ENCODE measurements at regions not wholly inside any gene's neighbourhood (a gene's known extent, or its start where the extent isn't known, plus 50 kb on each side); places are given as distances from the start of the nearest gene placed in this dataset.

- WGBS, 2 experiments (ENCODE audit: extremely low coverage in 2 of 2, insufficient read length in 1 of 2) = no CpG with 5 or more reads among the region's 5 CpGs
- H3K79me1 ChIP-seq (ENCODE audit: low read depth in 1 of 2, low read length in 2 of 2) = no peaks in the 10 kb centered on the region
- intact Hi-C loops (cut with micrococcal nuclease) = no loop called here
Observed at GRCh38 chr13:91045351-91046034, 302.0 kb upstream of the MIR17HG start.

More at GRCh38 chr13:91045351-91046034, 302.0 kb upstream of the MIR17HG start:
- Histone ChIP-seq H2BK20ac (ENCODE audit: low read depth, low read length) (no peak overlapping the region), H2BK5ac (ENCODE audit: low read depth, low read length, poor library complexity, severe bottlenecking) (no peak overlapping the region), H3K27ac (ENCODE audit: insufficient read depth, low read length) (no peak overlapping the region), H2BK15ac (ENCODE audit: low read depth, low read length) (no peak overlapping the region), H2AK9ac (replicated peaks; ENCODE audit: low read depth, low read length, poor library complexity) (no peak overlapping the region), H4K8ac (ENCODE audit: low read depth in 2 of 2, low read length in 2 of 2) (no peak overlapping the region), H3K4me2 (ENCODE audit: low read depth, low read length) (no peak overlapping the region), H3K9me1 (ENCODE audit: insufficient read depth, low read length) (no peaks in the 10 kb centered on the region), H3K56ac (ENCODE audit: extremely low read depth, insufficient read depth, low read length) (no peak overlapping the region), H3K9me3 (ENCODE audit: control insufficient read depth, insufficient read depth, low read length) (no peaks in the 10 kb centered on the region), H2AFZ (replicated peaks; ENCODE audit: low read length, poor library complexity) (no peak overlapping the region), H3K9ac (ENCODE audit: low read depth, low read length) (no peak overlapping the region), H4K20me1 (ENCODE audit: insufficient read depth, low read length) (no peaks in the 10 kb centered on the region), H2AK5ac (ENCODE audit: low read depth, low read length) (no peak overlapping the region), H3K27me3 (ENCODE audit: control insufficient read depth, insufficient read depth, low read length) (no peaks in the 10 kb centered on the region), H4K91ac (ENCODE audit: insufficient read depth, low read depth, low read length) (no peak overlapping the region), H3K14ac (replicated peaks; ENCODE audit: low read depth, low read length) (no peak overlapping the region), H3K4me3 (ENCODE audit: insufficient read depth, low read depth, low read length) (no peak overlapping the region), H3K4ac (ENCODE audit: low read depth, low read length) (no peak overlapping the region), H3K4me1 (ENCODE audit: control insufficient read depth, insufficient read depth, low read length) (no peaks in the 10 kb centered on the region), H3K36me3 (ENCODE audit: control insufficient read depth, insufficient read depth, low read length) (no peaks in the 10 kb centered on the region), H2BK120ac (ENCODE audit: low read depth, low read length) (no peak overlapping the region), H4K5ac (ENCODE audit: low read depth, low read length) (no peak overlapping the region), H3K23ac (ENCODE audit: low read depth, low read length) (no peak overlapping the region), H3K18ac (ENCODE audit: low read depth, low read length) (no peak overlapping the region)
- dilution Hi-C loops (cut with HindIII; ENCODE audit: low sequenced_read_pairs, unreplicated experiment) (no loop called here), in situ Hi-C loops (cut with MboI; ENCODE audit: low sequenced_read_pairs) (no loop called here)
- no TSS peak for BruUV-seq (replicated peaks)
- DNase-seq (no peak), ATAC-seq (ENCODE audit: low read depth) (no peak)
- TF ChIP-seq, protein P1, sequence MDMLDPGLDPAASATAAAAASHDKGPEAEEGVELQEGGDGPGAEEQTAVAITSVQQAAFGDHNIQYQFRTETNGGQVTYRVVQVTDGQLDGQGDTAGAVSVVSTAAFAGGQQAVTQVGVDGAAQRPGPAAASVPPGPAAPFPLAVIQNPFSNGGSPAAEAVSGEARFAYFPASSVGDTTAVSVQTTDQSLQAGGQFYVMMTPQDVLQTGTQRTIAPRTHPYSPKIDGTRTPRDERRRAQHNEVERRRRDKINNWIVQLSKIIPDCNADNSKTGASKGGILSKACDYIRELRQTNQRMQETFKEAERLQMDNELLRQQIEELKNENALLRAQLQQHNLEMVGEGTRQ (IDR thresholded peaks at IDR 0.05; ENCODE audit: low read depth, low read length) = no peak
- TF ChIP-seq POLR2A (IDR thresholded peaks at IDR 0.05; ENCODE audit: low read depth, low read length) (no peak), SMC3 (IDR thresholded peaks at IDR 0.05; ENCODE audit: low read depth, low read length) (no peak), MAFK (IDR thresholded peaks at IDR 0.05; ENCODE audit: low read depth, low read length) (no peak), RFX5 (IDR thresholded peaks at IDR 0.05; ENCODE audit: low read depth, low read length) (no peak), FOS (IDR thresholded peaks at IDR 0.05; ENCODE audit: low read depth, low read length) (no peak), BHLHE40 (IDR thresholded peaks at IDR 0.05; ENCODE audit: low read depth, low read length) (no peak), RCOR1 (IDR thresholded peaks at IDR 0.05; ENCODE audit: insufficient replicate concordance, low read length) (no peak), CHD1 (IDR thresholded peaks at IDR 0.05; ENCODE audit: low read depth, low read length) (no peak), MAZ (IDR thresholded peaks at IDR 0.05; ENCODE audit: borderline replicate concordance, low read depth, low read length) (no peak), CEBPB (IDR thresholded peaks at IDR 0.05; ENCODE audit: low read depth, low read length) (no peak)
- TF ChIP-seq, protein P2, sequence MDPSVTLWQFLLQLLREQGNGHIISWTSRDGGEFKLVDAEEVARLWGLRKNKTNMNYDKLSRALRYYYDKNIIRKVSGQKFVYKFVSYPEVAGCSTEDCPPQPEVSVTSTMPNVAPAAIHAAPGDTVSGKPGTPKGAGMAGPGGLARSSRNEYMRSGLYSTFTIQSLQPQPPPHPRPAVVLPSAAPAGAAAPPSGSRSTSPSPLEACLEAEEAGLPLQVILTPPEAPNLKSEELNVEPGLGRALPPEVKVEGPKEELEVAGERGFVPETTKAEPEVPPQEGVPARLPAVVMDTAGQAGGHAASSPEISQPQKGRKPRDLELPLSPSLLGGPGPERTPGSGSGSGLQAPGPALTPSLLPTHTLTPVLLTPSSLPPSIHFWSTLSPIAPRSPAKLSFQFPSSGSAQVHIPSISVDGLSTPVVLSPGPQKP (IDR thresholded peaks at IDR 0.05; ENCODE audit: borderline replicate concordance, low read depth, low read length) = no peak
- TF ChIP-seq, protein P3, sequence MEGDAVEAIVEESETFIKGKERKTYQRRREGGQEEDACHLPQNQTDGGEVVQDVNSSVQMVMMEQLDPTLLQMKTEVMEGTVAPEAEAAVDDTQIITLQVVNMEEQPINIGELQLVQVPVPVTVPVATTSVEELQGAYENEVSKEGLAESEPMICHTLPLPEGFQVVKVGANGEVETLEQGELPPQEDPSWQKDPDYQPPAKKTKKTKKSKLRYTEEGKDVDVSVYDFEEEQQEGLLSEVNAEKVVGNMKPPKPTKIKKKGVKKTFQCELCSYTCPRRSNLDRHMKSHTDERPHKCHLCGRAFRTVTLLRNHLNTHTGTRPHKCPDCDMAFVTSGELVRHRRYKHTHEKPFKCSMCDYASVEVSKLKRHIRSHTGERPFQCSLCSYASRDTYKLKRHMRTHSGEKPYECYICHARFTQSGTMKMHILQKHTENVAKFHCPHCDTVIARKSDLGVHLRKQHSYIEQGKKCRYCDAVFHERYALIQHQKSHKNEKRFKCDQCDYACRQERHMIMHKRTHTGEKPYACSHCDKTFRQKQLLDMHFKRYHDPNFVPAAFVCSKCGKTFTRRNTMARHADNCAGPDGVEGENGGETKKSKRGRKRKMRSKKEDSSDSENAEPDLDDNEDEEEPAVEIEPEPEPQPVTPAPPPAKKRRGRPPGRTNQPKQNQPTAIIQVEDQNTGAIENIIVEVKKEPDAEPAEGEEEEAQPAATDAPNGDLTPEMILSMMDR (conservative IDR thresholded peaks at IDR 0.05; ENCODE audit: low read depth, low read length) = no peak
- ChIA-PET CTCF (no interaction called here), POLR2A (ENCODE audit: unreplicated experiment) (no interaction called here)

Measured in IMR-90 (cell line).